SK-N-SH (cell line): ENCODE measurements at regions not wholly inside any gene's neighbourhood (a gene's known extent, or its start where the extent isn't known, plus 50 kb on each side); places are given as distances from the start of the nearest gene placed in this dataset.
"Not testable (repeated sequence)": the region's sequence is repeated elsewhere in the genome, so short reads cannot be mapped to it uniquely, and the experiment has no call there.

ENCODE experiments used
- CTCF ChIA-PET: fragments of 300-600, 350-600 bp; formaldehyde crosslinking; extraction: SDS; loops from one replicate; lab custom pipeline; 2021; lab: Yijun Ruan, JAX
- POLR2A ChIA-PET: fragments of 350-600 bp; sonication (Branson Sonifier 250); formaldehyde crosslinking; extraction: SDS; loops from one replicate; lab custom pipeline; 2020; ENCODE audit warnings: antibody characterized with exemption, inconsistent platforms; lab: Yijun Ruan, JAX
- DNase-seq: peaks from one replicate; pipeline ENCODE4 v3.0.0; 2012
- H2AFZ ChIP-seq: fragments of 200-600 bp; sonication (generic); 2 replicates; pipeline ENCODE4 v1.8.1; 2016; ENCODE audit warnings: antibody characterized with exemption, mild to moderate bottlenecking, low read depth
- H3F3A ChIP-seq: fragments of 200-600 bp; sonication (generic); replicated peaks from 2 replicates; pipeline ENCODE3; 2016; ENCODE audit warnings: antibody characterized with exemption, mild to moderate bottlenecking; ENCODE audit not compliant: insufficient read depth
- H3K27ac ChIP-seq, 2 experiments: fragments of 200-500 bp in 1 of 2; fragments of 200-600 bp in 1 of 2; sonication (Bioruptor generic) in 1 of 2; sonication (generic), shearing (Covaris generic) in 1 of 2; 2 replicates each; pipeline versions ENCODE4 v1.5.1 to v1.6.1; 2014 to 2016; ENCODE audit warnings: low read depth in 2 of 2, inconsistent platforms in 1 of 2, low read length in 1 of 2, mild to moderate bottlenecking in 1 of 2, mixed read lengths in 1 of 2
- H3K27me3 ChIP-seq: fragments of 200-600 bp; sonication (generic), shearing (Covaris generic); 2 replicates; pipeline ENCODE4 v1.6.1; 2016; ENCODE audit warnings: mixed run types; ENCODE audit not compliant: insufficient read depth
- H3K36me3 ChIP-seq, 2 experiments: fragments of 200-500 bp in 1 of 2; fragments of 200-600 bp in 1 of 2; sonication (Bioruptor generic) in 1 of 2; sonication (generic) in 1 of 2; replicated peaks in 1 of 2; 2 replicates each; pipeline versions ENCODE3 to v1.5.1; 2014 to 2016; ENCODE audit warnings: low read length in 1 of 2, mild to moderate bottlenecking in 1 of 2; ENCODE audit not compliant: insufficient read depth in 2 of 2, control insufficient read depth in 1 of 2
- H3K4me1 ChIP-seq, 2 experiments: fragments of 200-500 bp in 1 of 2; fragments of 200-600 bp in 1 of 2; sonication (Bioruptor generic) in 1 of 2; sonication (generic), shearing (Covaris generic) in 1 of 2; 2 replicates each; pipeline versions ENCODE4 v1.5.1 to v1.6.1; 2014 to 2016; ENCODE audit warnings: low read depth in 1 of 2, low read length in 1 of 2, mixed run types in 1 of 2; ENCODE audit not compliant: insufficient read depth in 2 of 2, control insufficient read depth in 1 of 2
- H3K4me2 ChIP-seq: fragments of 200-600 bp; sonication (generic), shearing (Covaris generic); 2 replicates; pipeline ENCODE4 v1.6.1; 2017; ENCODE audit warnings: mixed run types
- H3K4me3 ChIP-seq, 2 experiments: fragments of 200-500 bp in 1 of 2; fragments of 200-600 bp in 1 of 2; sonication (Bioruptor generic) in 1 of 2; sonication (generic), shearing (Covaris generic) in 1 of 2; 2 replicates each; pipeline versions ENCODE4 v1.5.1 to v1.8.1; 2014 to 2016; ENCODE audit warnings: low read depth in 2 of 2, inconsistent platforms in 1 of 2, low read length in 1 of 2, mild to moderate bottlenecking in 1 of 2, mixed read lengths in 1 of 2, moderate library complexity in 1 of 2
- H3K79me2 ChIP-seq: fragments of 200-600 bp; sonication (generic); 2 replicates; pipeline ENCODE4 v1.8.1; 2017; ENCODE audit warnings: mild to moderate bottlenecking; ENCODE audit not compliant: insufficient read depth
- H3K9ac ChIP-seq: fragments of 200-600 bp; sonication (generic); 2 replicates; pipeline ENCODE4 v1.6.1; 2017; ENCODE audit warnings: mixed run types
- H3K9me2 ChIP-seq: fragments of 200-600 bp; sonication (generic); 2 replicates; pipeline ENCODE4 v1.6.1; 2017; ENCODE audit warnings: mixed run types
- H3K9me3 ChIP-seq: fragments of 200-600 bp; sonication (generic); 2 replicates; pipeline ENCODE4 v1.6.1; 2017; ENCODE audit warnings: mixed run types, mild to moderate bottlenecking, moderate library complexity
- H4K20me1 ChIP-seq: fragments of 200-600 bp; sonication (generic); 2 replicates; pipeline ENCODE4 v1.6.1; 2017; ENCODE audit warnings: mild to moderate bottlenecking, mixed run types; ENCODE audit not compliant: insufficient read depth
- FOXM1 ChIP-seq: IDR thresholded peaks from 2 replicates; pipeline ENCODE4 v1.4.0; 2012; ENCODE audit warnings: low read depth, mild to moderate bottlenecking
- GABPA ChIP-seq: IDR thresholded peaks from 2 replicates; pipeline ENCODE4 v1.4.0; 2012; ENCODE audit warnings: low read depth, mild to moderate bottlenecking
- GATA2 ChIP-seq: sonication (generic); formaldehyde crosslinking; IDR thresholded peaks from 2 replicates; pipeline ENCODE4 v1.5.0; 2020; ENCODE audit warnings: mild to moderate bottlenecking, missing genetic modification reagents
- JUND ChIP-seq: IDR thresholded peaks from 2 replicates; pipeline ENCODE4 v1.4.0; 2012
- MEF2A ChIP-seq: IDR thresholded peaks from 2 replicates; pipeline ENCODE4 v1.4.0; 2012; ENCODE audit warnings: low read depth, borderline replicate concordance
- MXI1 ChIP-seq: IDR thresholded peaks from 2 replicates; pipeline ENCODE4 v1.6.1; 2012; ENCODE audit warnings: mild to moderate bottlenecking, low read depth, low read length, improper control_type of control experiment
- NFIC ChIP-seq: IDR thresholded peaks from 2 replicates; pipeline ENCODE4 v1.4.0; 2012; ENCODE audit warnings: borderline replicate concordance
- NRF1 ChIP-seq: IDR thresholded peaks from 2 replicates; pipeline ENCODE4 v1.6.1; 2012; ENCODE audit warnings: low read depth, mild to moderate bottlenecking, low read length
- POLR2AphosphoS5 ChIP-seq: IDR thresholded peaks from 2 replicates; pipeline ENCODE4 v1.6.1; 2012; ENCODE audit warnings: low read depth, low read length
- RFX5 ChIP-seq: IDR thresholded peaks from 2 replicates; pipeline ENCODE4 v1.6.1; 2012; ENCODE audit warnings: mild to moderate bottlenecking, improper control_type of control experiment, low read length
- SIN3A ChIP-seq: IDR thresholded peaks from 2 replicates; pipeline ENCODE4 v1.6.1; 2012; ENCODE audit warnings: low read depth, mild to moderate bottlenecking, low read length, moderate library complexity, borderline replicate concordance
- TAF1 ChIP-seq: IDR thresholded peaks from 2 replicates; pipeline ENCODE4 v1.6.1; 2012; ENCODE audit warnings: low read depth, mild to moderate bottlenecking, low read length, moderate library complexity, borderline replicate concordance
- WGBS: methylation state at CpG from one replicate; pipeline ENCODE4 v1.1.6; 2017; ENCODE audit warnings: low lambda C conversion rate; 5-methylcytosine and 5-hydroxymethylcytosine counted together
- TF ChIP-seq, protein P1 (sequence below): fragments of 200-600 bp; sonication (generic); IDR thresholded peaks from 2 replicates; pipeline ENCODE4 v1.6.1; 2017; ENCODE audit warnings: antibody characterized with exemption, mild to moderate bottlenecking, moderate library complexity
- TF ChIP-seq, protein P2 (sequence below): fragments of 150-350 bp; IDR thresholded peaks from 2 replicates; pipeline ENCODE4 v1.6.1; 2016; ENCODE audit warnings: mild to moderate bottlenecking, low read depth, low read length
- TF ChIP-seq, protein P3 (sequence below): fragments of 150-350 bp; IDR thresholded peaks from 2 replicates; pipeline ENCODE4 v1.6.1; 2017; ENCODE audit warnings: antibody characterized with exemption, low read length, low read depth, borderline replicate concordance

DNA sequence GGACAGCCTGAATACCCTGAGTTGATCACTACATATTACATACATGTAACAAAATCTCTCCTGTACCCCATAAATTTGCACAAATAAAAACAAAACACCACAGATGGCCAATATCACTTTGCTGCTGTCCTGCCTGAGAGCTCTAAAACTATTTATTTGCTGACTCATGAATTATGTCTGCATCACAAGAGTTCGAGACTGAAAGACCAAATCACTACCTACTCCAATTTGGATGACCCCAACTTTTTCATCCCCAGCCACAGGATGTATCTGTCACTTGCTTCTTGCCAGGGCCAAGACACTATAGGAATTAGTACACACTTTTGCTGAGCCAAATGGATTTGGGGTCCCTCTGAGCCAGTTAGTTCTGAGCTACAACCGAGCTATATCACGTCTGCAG, 409.7 kb upstream of the NFE2L3 start:
- TF ChIP-seq POLR2AphosphoS5 (no peak), NRF1 (no peak), MXI1 (no peak)
- TF ChIP-seq, all 33 proteins: peak for 0
- H3K4me1 ChIP-seq, result peaks cover 0 to 6% of the 10 kb centered on the region in 2 experiments; a peak in 1 of 4 replicates
- H2AFZ ChIP-seq, result no peak overlapping the region
- H3K27ac ChIP-seq, result no peak overlapping the region
- no peaks in the 10 kb centered on the region for H3F3A ChIP-seq
- no peaks in the 10 kb centered on the region for H3K9me3 ChIP-seq
- no peak overlapping the region for H3K9ac ChIP-seq
- H3K4me3 ChIP-seq, result no peak overlapping the region
- 20% methylated on average over 3 of the region's 3 CpGs for WGBS
- H3K27me3 ChIP-seq, result no peaks in the 10 kb centered on the region
- no peaks in the 10 kb centered on the region for H4K20me1 ChIP-seq
- no peak for DNase-seq
- no peak overlapping the region for H3K4me2 ChIP-seq
- ChIA-PET POLR2A (no interaction called here), CTCF (interaction anchor here (0.7 to 1.6 kb wide), 4 partner anchors 9 to 96 kb away, joined by 3 to 6 read pairs (median 4); no protein-coding TSS in a partner anchor)
- H3K79me2 ChIP-seq, result no peaks in the 10 kb centered on the region
- H3K36me3 ChIP-seq, result no peaks in the 10 kb centered on the region
- H3K9me2 ChIP-seq, result no peaks in the 10 kb centered on the region

- H2AFZ ChIP-seq, CTCF ChIA-PET, H3K79me2 ChIP-seq, H3K9ac ChIP-seq, H3K9me3 ChIP-seq, POLR2A ChIA-PET, H3K36me3 ChIP-seq, H3K27me3 ChIP-seq, H4K20me1 ChIP-seq, H3F3A ChIP-seq, H3K4me1 ChIP-seq, H3K9me2 ChIP-seq, H3K4me3 ChIP-seq, H3K27ac ChIP-seq, H3K4me2 ChIP-seq, DNase-seq: not testable (repeated sequence)
- WGBS, result 70% methylated on average over 23 of the region's 37 CpGs
Observed at GRCh38 chr7:25743670-25744451, 408.1 kb upstream of the NFE2L3 start.

DNA sequence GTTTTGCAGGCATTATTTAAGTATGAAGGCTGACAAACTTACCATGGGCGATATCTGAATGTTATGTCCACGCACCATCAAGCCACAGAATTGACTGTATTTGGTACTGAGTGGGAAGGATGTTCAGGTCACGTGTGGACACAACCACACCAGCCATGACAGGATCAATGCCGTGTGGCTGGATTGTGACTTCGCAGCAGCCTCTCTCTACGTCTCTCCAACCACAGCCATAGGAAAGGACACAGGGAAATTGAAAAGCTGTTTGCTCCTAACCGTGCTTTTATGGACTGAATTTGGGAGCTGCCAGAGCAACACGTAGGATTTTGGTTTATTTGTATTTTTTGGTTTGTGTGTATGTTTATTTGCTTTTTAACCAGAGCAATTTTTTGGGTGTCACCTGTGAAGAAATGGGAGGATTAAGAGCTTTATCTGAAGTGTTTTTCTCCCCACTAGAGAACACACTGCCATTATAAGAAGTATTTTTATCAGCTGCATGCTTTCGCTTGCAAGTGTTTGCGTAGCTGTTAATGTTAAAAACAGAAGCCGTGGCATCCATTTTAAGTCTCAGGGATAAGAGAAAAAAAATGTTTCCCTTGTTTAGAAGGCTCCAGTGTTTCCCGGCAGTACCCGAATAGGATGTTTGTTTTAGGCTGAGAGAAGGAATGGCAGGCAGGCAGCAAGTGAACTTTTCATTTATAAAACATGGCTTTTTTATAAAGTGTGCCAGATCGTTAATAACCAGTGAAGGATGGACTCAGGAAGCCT, 401.1 kb upstream of the NFE2L3 start:
- Histone ChIP-seq H3K9me3 (no peaks in the 10 kb centered on the region), H3K9ac (no peak overlapping the region), H3K9me2 (no peaks in the 10 kb centered on the region), H4K20me1 (no peaks in the 10 kb centered on the region), H3K79me2 (no peaks in the 10 kb centered on the region), H3F3A (no peaks in the 10 kb centered on the region), H3K27ac (no peak overlapping the region), H3K4me3 (no peak overlapping the region), H3K36me3 (no peaks in the 10 kb centered on the region), H3K27me3 (no peaks in the 10 kb centered on the region), H3K4me2 (no peak overlapping the region), H2AFZ (no peak overlapping the region), H3K4me1 (peaks cover 0 to 2% of the 10 kb centered on the region in 2 experiments; a peak in 1 of 4 replicates)
- POLR2A ChIA-PET, result no interaction called here
- DNase-seq, result no peak
- CTCF ChIA-PET, result interaction anchor here (1.2 to 1.7 kb wide), 7 partner anchors 8 to 186 kb away, joined by 3 to 6 read pairs (median 4); no protein-coding TSS in a partner anchor
- WGBS, result 33% methylated on average over 14 of the region's 14 CpGs
- no peak for TF ChIP-seq NFIC
- no peak for TF ChIP-seq TAF1
- TF ChIP-seq MEF2A, result no peak
- TF ChIP-seq POLR2AphosphoS5, result no peak
- TF ChIP-seq SIN3A, result no peak
- TF ChIP-seq, protein P1, sequence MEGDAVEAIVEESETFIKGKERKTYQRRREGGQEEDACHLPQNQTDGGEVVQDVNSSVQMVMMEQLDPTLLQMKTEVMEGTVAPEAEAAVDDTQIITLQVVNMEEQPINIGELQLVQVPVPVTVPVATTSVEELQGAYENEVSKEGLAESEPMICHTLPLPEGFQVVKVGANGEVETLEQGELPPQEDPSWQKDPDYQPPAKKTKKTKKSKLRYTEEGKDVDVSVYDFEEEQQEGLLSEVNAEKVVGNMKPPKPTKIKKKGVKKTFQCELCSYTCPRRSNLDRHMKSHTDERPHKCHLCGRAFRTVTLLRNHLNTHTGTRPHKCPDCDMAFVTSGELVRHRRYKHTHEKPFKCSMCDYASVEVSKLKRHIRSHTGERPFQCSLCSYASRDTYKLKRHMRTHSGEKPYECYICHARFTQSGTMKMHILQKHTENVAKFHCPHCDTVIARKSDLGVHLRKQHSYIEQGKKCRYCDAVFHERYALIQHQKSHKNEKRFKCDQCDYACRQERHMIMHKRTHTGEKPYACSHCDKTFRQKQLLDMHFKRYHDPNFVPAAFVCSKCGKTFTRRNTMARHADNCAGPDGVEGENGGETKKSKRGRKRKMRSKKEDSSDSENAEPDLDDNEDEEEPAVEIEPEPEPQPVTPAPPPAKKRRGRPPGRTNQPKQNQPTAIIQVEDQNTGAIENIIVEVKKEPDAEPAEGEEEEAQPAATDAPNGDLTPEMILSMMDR, result no peak
- TF ChIP-seq GATA2, result no peak
- TF ChIP-seq MXI1, result no peak
- TF ChIP-seq GABPA, result no peak
- TF ChIP-seq JUND, result no peak
- TF ChIP-seq RFX5, result no peak
- TF ChIP-seq, protein P2, sequence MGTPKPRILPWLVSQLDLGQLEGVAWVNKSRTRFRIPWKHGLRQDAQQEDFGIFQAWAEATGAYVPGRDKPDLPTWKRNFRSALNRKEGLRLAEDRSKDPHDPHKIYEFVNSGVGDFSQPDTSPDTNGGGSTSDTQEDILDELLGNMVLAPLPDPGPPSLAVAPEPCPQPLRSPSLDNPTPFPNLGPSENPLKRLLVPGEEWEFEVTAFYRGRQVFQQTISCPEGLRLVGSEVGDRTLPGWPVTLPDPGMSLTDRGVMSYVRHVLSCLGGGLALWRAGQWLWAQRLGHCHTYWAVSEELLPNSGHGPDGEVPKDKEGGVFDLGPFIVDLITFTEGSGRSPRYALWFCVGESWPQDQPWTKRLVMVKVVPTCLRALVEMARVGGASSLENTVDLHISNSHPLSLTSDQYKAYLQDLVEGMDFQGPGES, result no peak
- TF ChIP-seq, protein P3, sequence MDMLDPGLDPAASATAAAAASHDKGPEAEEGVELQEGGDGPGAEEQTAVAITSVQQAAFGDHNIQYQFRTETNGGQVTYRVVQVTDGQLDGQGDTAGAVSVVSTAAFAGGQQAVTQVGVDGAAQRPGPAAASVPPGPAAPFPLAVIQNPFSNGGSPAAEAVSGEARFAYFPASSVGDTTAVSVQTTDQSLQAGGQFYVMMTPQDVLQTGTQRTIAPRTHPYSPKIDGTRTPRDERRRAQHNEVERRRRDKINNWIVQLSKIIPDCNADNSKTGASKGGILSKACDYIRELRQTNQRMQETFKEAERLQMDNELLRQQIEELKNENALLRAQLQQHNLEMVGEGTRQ, result no peak
- no peak for TF ChIP-seq FOXM1
